DMS153 (cell line): ENCODE measurements at regions not wholly inside any gene's neighbourhood (a gene's known extent, or its start where the extent isn't known, plus 50 kb on each side); places are given as distances from the start of the nearest gene placed in this dataset.

ENCODE experiments used
- DNase-seq: peaks from one replicate; lab custom pipeline; 2025; lab: John Stamatoyannopoulos, UW

DNA sequence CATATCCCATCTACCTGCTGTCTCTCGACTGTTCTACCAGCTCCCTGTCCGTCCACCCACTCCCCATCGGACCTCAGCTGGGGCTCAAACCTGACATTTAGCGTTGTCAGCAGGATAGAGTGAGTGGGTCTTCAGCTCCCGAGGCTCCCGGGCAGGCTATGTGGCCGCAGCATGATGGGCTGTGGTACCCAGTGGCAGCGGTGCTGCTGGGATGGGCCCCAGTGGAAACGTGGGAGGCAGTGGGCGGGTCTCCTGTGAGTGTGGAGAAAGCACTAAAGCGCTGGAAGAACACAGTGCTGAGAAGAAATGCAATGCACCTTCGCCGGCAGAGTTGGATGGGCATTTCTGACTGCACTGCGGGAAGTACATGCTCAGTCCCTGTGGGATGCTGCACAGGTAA lies 204.8 kb upstream of the SYT4 start:
- DNase-seq: no peak

DNA sequence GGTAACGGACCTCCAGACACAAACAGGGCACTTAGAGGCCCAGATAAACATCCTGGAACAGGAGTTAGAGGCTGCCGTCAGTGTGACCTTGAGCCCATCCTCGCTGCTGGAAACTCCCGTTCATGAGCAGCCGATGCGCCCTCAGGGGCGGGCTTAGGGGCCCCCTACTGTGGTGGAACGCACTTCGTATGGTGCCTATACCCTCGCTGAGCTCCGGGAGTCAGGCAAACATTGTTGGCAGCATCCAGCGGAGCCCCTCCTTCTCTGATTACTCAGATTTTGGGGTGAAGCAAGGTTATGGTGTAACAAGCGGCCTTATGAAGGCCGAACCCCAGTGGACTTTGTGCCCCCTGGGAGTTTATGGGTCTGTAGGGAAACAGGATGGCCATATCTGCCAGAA lies 205.3 kb upstream of the SYT4 start:
- no peak for DNase-seq

GRCh38 chr18:43484710-43485109 lies 207.4 kb upstream of the SYT4 start:
- no peak for DNase-seq

DNA sequence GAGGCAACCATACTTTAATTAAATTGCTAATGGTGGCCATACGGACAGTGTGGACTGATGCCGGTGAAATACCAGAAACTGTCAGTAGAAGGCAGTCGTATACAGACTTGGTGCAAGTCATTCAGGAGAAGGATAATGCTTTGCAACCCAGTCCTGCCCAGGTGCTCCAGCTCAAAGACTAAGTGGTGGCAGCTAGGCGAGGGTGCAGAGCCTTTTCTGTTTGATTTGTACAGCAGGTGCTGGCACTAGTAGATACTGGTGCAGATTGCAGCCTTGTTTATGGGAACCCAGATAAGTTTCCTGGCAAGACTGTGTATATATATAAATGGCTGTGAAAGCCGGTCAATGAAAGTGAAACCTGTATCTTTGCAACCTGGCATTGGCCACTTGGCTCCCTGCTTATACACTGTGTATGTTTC lies 208.3 kb upstream of the SYT4 start:
- no peak for DNase-seq

GRCh38 chr18:43486462-43486861 lies 209.2 kb upstream of the SYT4 start:
- no peak for DNase-seq

DNA sequence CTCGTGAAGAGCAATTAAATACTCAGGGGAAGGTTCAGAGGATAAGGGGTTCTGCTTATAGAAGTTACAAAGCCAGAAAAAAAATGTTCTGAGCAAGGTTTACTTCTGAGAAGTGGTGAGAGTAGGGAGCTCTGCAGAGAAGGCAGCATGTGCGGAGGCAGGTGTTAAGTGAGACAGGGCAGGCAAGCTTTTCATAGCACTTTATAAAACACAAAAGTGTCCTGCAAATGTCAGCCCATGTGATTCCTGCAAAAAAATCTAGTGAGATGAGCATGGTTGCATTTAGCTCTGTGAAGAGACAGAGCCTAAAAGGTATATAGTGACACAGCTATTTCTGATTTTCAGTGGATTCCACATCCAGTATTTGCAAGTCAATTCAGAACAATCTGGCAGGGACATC lies 223.8 kb upstream of the SYT4 start:
- DNase-seq: no peak

- no peak for DNase-seq
These were observed 229.6 kb upstream of the SYT4 start for GRCh38 chr18:43506935-43507334.

GRCh38 chr18:43507842-43508481 lies 230.7 kb upstream of the SYT4 start:
- DNase-seq: no peak

DNA sequence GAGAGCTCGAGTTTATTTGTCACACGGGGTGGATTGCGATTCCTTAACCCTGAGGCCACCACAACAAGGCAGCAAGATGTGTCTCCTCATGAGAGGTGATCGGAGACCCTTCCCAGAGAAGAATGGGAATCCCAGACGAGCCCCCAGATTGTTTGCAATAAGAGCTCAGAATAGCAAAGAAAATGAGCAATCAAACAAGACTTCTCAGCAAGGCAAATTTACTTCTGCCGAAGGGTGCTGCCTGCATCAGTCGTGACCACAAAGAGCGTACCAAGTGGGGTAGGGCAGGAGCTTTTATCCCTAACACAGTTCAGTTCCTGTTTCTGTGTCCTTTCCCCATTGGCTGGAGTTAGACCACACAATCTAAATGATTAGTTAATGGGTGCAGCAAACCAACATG lies 237.5 kb upstream of the SYT4 start:
- no peak for DNase-seq

GRCh38 chr18:43515481-43515880 lies 238.2 kb upstream of the SYT4 start:
- DNase-seq: no peak

DNA sequence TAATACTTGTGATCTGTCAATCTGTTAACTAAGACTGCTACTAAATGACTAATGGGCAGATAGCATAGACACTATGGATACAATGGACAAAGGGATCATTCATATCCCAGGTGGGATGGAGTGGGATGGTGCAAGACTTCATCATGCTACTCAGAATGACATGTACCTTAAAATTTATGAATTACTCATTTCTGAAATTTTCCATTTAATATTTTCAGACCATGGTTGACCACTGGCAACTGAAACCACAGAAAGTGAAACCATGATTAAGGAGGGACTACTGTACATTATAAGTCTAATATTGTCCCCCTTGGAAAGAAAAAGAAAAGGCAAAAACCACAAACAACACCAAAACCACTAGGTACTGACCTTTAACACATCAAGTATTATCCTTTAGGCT lies 247.0 kb upstream of the SYT4 start:
- DNase-seq: no peak

DNA sequence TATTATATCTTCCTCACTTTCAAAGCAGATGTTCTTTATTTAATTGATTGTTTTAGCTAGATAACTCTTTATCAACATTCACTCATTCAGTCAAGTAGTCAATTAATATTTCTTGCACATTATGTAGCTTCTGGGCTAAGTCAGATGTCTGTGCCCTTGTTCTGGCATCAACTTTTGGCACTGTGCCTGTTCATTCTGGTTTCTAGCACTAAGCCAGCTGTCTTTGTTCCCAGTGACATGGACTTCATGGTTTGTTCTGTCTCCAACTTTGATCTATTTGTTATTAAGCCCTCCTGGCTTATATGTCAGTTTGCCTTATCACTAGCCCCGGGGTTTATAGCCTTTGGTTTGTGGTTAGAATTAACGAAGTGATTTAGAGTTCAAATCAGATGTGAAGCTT lies 247.9 kb upstream of the SYT4 start:
- DNase-seq: no peak

- DNase-seq: no peak
These were observed 249.3 kb upstream of the SYT4 start for GRCh38 chr18:43526426-43527145.

DNA sequence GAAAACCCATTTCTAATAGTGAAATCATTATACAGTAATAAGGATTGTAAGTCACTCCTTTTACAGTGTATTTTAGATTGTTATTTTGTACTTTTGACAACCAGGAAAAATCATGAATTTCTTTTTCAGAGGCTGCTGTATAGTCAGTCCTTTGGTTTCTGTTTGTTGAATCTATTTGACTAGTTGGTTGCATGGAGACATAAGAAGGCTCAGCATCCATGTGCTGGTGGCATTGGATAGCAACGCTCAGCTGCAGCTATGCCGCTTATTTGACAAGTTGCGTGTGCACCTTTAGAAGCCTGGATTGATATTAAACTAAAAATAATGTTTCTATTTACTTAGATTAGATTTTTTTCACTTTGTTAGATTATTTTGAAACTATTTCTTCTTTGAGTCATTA lies 254.1 kb upstream of the SYT4 start:
- DNase-seq: no peak

DNA sequence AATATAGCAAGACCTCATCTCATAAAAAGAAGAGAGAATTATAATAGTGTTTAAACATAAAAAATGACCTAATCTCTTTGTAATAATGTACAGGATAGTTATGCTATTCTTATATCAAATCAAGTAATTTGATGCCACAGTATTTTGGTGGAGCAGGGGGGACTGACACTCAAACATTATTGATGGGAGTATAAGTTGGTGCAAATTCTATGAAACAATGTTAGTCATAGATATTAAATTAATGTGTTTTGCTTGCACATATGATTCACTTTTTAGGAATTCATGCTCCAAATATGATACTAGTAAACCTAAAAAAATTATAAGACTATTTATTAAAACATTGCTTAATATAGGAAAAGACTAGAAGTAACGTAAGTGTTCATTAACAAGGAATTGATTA lies 256.1 kb upstream of the SYT4 start:
- no peak for DNase-seq

- no peak for DNase-seq
These were observed 257.2 kb upstream of the SYT4 start for GRCh38 chr18:43534511-43534910.

DNA sequence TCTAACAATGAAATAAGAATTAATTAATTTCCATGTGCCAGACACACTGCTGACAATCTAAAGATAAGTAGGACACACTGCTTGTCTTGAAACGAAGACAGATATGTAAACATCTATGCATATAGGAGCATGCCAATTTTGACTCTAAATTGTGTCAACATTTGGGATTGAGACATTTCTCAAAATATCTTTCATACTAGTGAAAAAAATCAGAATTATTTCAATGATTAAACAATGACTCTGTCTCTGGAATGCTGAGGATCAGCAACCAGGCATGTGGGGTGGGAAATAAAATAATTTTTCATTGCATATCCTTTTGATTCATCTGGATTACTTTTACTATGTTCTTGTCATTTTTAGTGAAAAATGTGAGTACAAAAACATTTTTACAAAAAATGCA lies 262.6 kb upstream of the SYT4 start:
- no peak for DNase-seq

DNA sequence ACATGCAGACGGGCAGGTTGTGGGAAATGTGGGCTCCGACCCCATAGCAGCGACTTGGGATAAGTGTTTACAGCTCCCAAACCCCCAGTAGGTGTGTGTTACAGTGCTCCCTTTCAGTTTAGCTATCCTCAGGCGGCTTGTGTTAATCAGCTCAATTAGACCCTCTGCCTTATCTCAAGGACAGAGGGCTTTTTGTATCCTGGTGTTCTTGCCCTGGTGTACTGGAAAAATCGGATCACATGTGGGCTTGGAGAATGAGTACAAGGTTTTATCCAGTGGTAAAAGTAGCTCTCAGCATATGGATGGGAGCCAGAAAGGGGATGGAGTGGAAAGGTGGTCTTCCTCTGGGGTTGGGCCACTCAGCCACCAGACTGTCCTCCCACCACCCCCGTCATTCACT lies 264.7 kb upstream of the SYT4 start:
- no peak for DNase-seq

DNA sequence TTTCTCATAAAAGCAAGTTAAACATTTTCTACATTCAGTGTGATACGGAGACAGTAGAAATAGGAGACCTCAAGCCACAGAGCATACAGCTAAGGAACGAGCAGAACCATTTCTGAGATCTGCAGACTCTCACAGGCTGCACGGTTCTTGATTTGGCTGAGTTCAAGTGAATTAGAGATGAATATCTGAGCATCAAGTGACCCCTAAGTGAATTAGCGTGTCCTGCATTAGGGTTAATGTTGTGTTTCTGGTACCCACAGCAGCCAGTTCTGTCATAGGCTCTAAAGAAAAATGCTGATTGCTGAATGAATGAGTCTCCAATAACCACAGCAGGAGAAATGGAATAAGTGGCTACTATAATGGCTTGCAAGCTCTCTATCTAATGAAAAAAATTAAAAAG lies 265.9 kb upstream of the SYT4 start:
- no peak for DNase-seq

GRCh38 chr18:43547456-43547855 lies 270.2 kb upstream of the SYT4 start:
- DNase-seq: no peak

DNA sequence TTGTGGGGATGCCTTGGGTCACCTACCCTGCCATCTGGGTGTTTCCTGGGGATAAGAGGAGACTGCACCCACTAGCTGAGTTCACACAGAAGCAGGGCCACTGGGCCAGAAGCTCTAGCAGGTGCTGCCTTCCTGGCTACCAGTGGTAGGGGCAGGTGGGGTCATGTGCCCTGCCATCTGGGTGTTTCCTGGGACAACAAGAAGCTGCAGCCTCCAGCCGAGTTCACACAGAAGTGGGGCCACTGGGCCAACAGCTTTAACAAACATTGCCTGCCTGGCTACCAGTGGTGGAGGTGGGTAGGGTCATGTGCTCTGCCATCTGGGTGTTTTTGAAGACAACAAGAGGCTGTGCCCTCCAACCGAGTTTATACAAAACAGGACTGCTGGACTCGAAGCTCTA lies 282.2 kb upstream of the SYT4 start:
- no peak for DNase-seq

GRCh38 chr18:43563780-43564179 lies 286.5 kb upstream of the SYT4 start:
- peak; percentile 21 for DNase-seq

- DNase-seq: no peak
These were observed 293.3 kb upstream of the SYT4 start for GRCh38 chr18:43570593-43570992.

- peak; percentile 24 for DNase-seq
These were observed 293.9 kb upstream of the SYT4 start for GRCh38 chr18:43571078-43571689.
